ENCODE measurements at regions not wholly inside any gene's neighbourhood (a gene's known extent, or its start where the extent isn't known, plus 50 kb on each side); places are given as distances from the start of the nearest gene placed in this dataset.
A peak's percentile ranks its signal among the peaks of the same experiment; 100 is the strongest.

GRCh38 chr22:27613099-27614005 is 188.2 kb downstream of the MN1 start:
- ATAC-seq (ENCODE audit: low FRiP score) = peak; percentile 29
- no peak for TF ChIP-seq CTCF (IDR thresholded peaks at IDR 0.05)
- no peak for DNase-seq (ENCODE audit: low spot score)

- ATAC-seq (ENCODE audit: low FRiP score) (no peak), DNase-seq (ENCODE audit: low spot score) (no peak)
- TF ChIP-seq CTCF (IDR thresholded peaks at IDR 0.05) = no peak
Observed at GRCh38 chr22:27614006-27614649, 187.4 kb downstream of the MN1 start.

GRCh38 chr22:27614650-27615007 is 186.9 kb downstream of the MN1 start:
- ATAC-seq (ENCODE audit: low FRiP score) = no peak
- no peak for TF ChIP-seq CTCF (IDR thresholded peaks at IDR 0.05)

GRCh38 chr22:27615408-27615807 is 186.1 kb downstream of the MN1 start:
- DNase-seq (ENCODE audit: low spot score) (no peak), ATAC-seq (ENCODE audit: low FRiP score) (no peak)
- no peak for TF ChIP-seq CTCF (IDR thresholded peaks at IDR 0.05)

More at GRCh38 chr22:27614650-27615007, 186.9 kb downstream of the MN1 start:
- no peak for DNase-seq (ENCODE audit: low spot score)

GRCh38 chr22:27616033-27616432 is 185.5 kb downstream of the MN1 start:
- no peak for DNase-seq (ENCODE audit: low spot score)
- no peak for ATAC-seq (ENCODE audit: low FRiP score)
- TF ChIP-seq CTCF (IDR thresholded peaks at IDR 0.05) = no peak

- ATAC-seq (ENCODE audit: low FRiP score) (no peak), DNase-seq (ENCODE audit: low spot score) (no peak)
- no peak for TF ChIP-seq CTCF (IDR thresholded peaks at IDR 0.05)
Observed at GRCh38 chr22:27617214-27617881, 184.2 kb downstream of the MN1 start.
